ENCODE measurements at regions not wholly inside any gene's neighbourhood (a gene's known extent, or its start where the extent isn't known, plus 50 kb on each side); places are given as distances from the start of the nearest gene placed in this dataset.

GRCh38 chr18:44134447-44134846 lies 546.2 kb upstream of the SETBP1 start:
- no peak overlapping the region for H3K27ac ChIP-seq
- TF ChIP-seq CTCF (IDR thresholded peaks at IDR 0.05) (no peak), ZFX (IDR thresholded peaks at IDR 0.05; ENCODE audit: borderline replicate concordance) (no peak)

- TF ChIP-seq CTCF (IDR thresholded peaks at IDR 0.05) = no peak
- no peak for TF ChIP-seq ZFX (IDR thresholded peaks at IDR 0.05; ENCODE audit: borderline replicate concordance)
- H3K27ac ChIP-seq = no peak overlapping the region
Measured at GRCh38 chr18:44135741-44136140, 544.9 kb upstream of the SETBP1 start.

GRCh38 chr18:44136326-44136725 lies 544.4 kb upstream of the SETBP1 start:
- H3K27ac ChIP-seq = no peak overlapping the region
- TF ChIP-seq CTCF (IDR thresholded peaks at IDR 0.05) (no peak), ZFX (IDR thresholded peaks at IDR 0.05; ENCODE audit: borderline replicate concordance) (no peak)

- TF ChIP-seq ZFX (IDR thresholded peaks at IDR 0.05; ENCODE audit: borderline replicate concordance) = no peak
- no peak for TF ChIP-seq CTCF (IDR thresholded peaks at IDR 0.05)
- no peak overlapping the region for H3K27ac ChIP-seq
Measured at GRCh38 chr18:44143072-44143471, 537.6 kb upstream of the SETBP1 start.

- TF ChIP-seq CTCF (IDR thresholded peaks at IDR 0.05) (no peak), ZFX (IDR thresholded peaks at IDR 0.05; ENCODE audit: borderline replicate concordance) (no peak)
- H3K27ac ChIP-seq = no peak overlapping the region
Measured at GRCh38 chr18:44149706-44150105, 531.0 kb upstream of the SETBP1 start.

- H3K27ac ChIP-seq = no peak overlapping the region
- TF ChIP-seq ZFX (IDR thresholded peaks at IDR 0.05; ENCODE audit: borderline replicate concordance) (no peak), CTCF (IDR thresholded peaks at IDR 0.05) (no peak)
Measured at GRCh38 chr18:44153981-44154380, 526.7 kb upstream of the SETBP1 start.

- TF ChIP-seq ZFX (IDR thresholded peaks at IDR 0.05; ENCODE audit: borderline replicate concordance) (no peak), CTCF (IDR thresholded peaks at IDR 0.05) (no peak)
- no peak overlapping the region for H3K27ac ChIP-seq
Measured at GRCh38 chr18:44156126-44156525, 524.6 kb upstream of the SETBP1 start.
